GM19351 (cell line): ENCODE measurements at regions not wholly inside any gene's neighbourhood (a gene's known extent, or its start where the extent isn't known, plus 50 kb on each side); places are given as distances from the start of the nearest gene placed in this dataset.
"Not testable (repeated sequence)": the region's sequence is repeated elsewhere in the genome, so short reads cannot be mapped to it uniquely, and the experiment has no call there.

Source experiments
- ATAC-seq: cut with Tn5 transposase; IDR thresholded peaks from one replicate; pipeline ENCODE4 v1.9.1; 2021; ENCODE audit warnings: mild to moderate bottlenecking, moderate library complexity; ENCODE audit not compliant: unreplicated experiment

DNA sequence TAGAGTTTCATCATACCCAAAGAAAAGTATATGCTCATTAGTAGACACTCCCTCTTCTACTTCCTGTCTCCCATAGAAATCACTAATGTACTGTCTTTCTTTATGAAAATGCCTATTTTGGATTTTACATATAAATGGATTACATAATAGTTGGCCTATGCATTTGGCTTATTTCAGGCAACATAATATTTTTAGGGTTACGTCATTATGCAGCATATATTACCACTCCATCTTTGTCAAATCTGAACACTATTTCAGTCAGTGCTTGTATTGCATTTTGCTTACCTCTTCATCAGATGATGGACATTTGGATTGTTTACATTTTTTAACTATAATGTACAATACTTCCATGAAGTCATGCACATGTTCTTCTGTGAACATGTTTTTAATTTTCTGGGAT lies 1406.1 kb downstream of the LRFN5 start:
- no peak for ATAC-seq

DNA sequence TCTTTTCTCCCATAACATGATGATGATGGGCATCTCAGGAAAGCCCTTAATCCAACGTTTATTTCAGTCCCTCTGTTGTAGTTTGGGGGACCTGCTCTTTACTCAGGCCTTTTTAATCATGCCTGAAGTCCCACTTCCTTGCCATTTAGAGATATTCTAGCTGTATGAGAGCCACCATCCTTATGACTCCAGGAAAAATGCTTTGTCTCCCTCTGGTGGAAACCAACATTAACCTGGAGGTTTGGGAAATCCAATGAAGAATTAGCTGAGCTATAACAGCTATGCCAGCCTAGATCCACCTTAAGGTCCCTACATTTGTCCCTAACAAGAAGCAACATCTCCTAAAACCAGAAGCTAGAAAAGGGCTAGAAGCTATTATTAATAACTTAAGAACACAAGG lies 1399.1 kb downstream of the LRFN5 start:
- ATAC-seq = no peak

- ATAC-seq = no peak
Observed at GRCh38 chr14:43003845-43004244, 1397.2 kb downstream of the LRFN5 start.

- ATAC-seq = no peak
Observed at GRCh38 chr14:43001731-43002130, 1395.1 kb downstream of the LRFN5 start.

DNA sequence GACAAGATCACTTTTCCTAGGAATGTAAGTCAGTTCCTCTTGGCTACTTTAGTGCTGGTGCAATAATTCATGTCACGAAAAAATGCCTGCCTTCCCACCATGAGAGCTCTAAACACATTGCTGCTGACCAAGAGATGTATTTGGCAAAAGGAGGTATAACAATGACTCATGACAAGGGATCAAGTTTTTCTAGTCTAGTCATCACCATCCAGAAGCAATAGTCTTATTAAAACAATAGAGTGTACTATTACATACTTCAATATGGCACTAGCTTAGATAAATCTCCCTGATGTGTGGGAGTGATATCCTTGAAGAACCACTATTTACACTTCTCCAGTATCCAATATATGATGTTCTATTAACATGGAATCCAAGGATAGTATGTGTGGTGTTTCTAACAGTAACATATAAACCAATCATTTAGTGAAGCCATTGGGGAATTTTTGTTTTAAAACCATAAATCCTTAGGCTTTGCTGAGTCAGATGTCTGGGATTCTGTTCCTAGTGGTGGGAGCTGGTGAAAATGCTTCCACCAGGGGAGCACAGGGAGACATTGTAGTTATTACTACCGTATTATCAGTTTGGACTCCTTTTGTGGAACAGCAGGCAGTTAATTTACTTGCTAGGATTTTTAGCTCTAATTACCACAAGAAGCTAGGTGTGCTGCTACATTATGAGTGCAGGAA lies 1387.5 kb downstream of the LRFN5 start:
- no peak for ATAC-seq

DNA sequence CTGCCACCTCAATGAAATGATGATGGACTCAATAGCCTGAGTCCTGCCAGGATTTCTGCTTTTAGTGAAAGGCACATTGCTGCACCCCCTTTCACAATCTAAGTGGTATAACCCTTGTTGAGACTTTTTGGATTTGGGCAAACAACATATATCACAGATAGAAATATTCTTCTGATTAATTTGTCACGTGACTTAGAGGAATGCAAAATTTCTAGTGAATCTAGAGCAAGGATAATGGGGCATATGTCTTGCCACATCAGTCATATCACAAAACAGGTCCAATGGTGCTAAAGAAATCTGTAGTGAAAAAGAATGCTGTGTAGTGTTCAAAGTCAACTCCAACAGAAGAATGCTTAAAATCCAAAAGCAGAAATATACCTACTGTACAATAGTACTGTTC lies 1386.3 kb downstream of the LRFN5 start:
- no peak for ATAC-seq

DNA sequence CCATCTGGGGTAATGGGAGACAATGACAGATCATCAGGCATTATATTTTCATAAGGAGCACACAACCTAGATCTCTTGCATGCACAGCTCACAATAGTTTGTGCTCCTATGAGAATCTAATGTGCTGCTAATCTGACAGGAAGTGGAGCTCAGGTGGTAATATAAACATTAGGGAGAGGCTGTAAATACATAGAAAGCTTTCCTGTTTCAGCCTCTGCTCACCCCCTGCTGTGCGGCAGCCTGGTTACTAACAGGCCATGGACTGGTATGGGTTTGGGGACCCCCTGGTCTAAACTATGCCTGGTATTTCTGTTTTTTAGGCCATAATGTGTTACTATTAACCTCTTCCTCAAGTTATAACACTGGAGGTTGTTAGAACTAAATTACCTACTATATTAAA lies 1373.7 kb downstream of the LRFN5 start:
- no peak for ATAC-seq

DNA sequence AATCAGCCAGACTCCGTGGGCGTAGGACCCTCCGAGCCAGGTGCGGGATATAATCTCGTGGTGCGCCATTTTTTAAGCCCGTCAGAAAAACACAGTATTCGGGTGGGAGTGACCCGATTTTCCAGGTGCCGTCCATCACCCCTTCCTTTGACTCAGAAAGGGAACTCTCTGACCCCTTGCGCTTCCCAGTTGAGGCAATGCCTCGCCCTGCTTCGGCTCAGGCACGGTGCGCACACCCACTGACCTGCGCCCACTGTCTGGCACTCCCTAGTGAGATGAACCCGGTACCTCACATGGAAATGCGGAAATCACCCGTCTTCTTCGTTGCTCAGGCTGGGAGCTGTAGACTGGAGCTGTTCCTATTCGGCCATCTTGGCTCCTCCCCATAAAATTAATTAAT lies 1366.5 kb downstream of the LRFN5 start:
- ATAC-seq = not testable (repeated sequence)

GRCh38 chr14:42965512-42965911 lies 1358.8 kb downstream of the LRFN5 start:
- ATAC-seq = no peak

DNA sequence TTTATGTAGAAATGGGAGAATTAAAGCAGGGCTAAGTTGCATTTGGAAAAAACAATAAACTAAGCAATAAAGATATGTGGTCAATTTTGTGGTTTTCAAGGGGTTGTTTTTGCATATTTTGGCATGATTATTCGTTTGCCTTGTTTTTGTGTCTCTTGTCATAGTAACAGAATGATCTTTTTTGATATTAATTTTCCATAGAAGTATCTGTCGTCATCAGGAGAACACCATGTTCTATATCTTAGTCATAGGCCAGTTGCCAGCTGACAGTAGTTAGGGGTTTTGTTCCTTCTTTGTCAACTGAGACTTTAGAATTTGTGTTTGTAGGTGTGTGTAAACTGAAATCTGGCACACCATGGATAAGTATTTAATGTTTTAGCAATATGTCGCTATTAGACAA lies 1354.8 kb downstream of the LRFN5 start:
- ATAC-seq = no peak

DNA sequence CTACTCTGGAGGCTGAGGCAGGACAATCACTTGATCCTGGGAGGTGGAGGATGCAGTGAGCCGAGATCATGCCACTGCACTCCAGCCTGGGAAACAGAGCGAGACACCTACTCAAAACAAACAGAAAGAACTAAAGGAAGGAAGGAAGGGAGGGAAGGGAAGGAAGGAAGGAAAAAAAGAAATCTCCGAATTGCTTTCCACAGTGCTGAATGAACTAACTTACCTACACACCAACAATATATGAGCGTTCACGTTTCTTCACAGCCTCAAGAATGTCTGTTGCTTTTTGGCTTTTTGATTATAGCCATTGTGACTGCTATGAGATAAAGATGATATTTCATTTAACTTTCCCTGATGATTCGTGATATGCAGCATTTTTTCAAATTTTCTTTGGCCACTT lies 1343.7 kb downstream of the LRFN5 start:
- no peak for ATAC-seq

DNA sequence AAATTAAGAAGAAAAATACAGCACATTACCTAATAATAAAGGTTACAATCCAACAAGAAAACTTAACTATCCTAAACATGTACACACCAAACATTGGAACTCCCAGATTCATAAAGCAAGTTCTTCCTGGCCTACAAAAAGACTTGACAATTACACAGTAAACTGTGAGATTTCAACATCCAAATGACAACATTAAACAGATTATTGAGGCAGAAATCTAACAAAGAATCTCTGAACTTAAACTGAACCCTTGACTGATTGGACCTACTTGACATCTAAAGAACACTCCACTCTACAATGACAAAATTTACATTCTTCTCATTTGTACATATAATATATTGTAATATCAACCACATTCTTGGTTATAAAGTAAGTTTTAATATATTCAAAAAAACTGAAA lies 1341.3 kb downstream of the LRFN5 start:
- no peak for ATAC-seq

DNA sequence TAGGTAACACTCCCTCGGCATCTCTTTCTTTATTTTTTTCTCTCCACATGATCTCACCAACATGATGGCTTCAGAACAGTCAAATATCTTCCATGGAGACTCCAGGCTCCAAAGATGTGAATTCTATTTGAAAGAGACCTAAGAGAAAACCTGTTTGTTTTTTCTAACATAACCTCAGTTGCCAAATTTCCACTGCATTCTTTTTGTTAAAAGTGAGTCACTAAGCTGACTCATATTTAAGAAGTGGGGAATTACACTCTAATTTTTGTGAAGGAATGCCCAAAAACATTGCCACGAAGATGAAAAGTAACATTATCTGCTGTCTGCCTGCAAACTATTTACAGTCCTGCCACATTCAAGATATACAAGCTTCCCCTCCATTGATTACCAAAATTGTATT lies 1337.6 kb downstream of the LRFN5 start:
- no peak for ATAC-seq

GRCh38 chr14:42931308-42931707 lies 1324.6 kb downstream of the LRFN5 start:
- no peak for ATAC-seq

GRCh38 chr14:42929806-42930480 lies 1323.3 kb downstream of the LRFN5 start:
- ATAC-seq = no peak

DNA sequence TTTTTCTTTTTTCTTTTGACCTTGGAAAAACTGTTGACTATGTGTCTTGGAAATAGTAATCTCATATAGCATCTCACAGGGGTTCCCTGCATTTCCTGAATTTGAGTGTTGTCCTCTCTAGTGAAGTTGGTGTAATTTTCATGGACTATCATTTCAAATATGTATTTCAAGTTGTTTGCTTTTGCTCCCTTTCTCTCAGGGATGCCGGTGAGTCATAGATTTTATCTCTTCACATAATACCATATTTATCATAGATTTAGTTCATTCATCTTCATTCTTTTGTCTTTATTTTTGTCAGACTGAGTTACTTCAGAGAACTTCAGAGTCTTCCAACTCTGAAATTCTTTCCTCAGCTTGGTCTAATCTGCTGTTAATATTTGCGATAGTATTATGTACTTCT lies 1320.6 kb downstream of the LRFN5 start:
- ATAC-seq = no peak

DNA sequence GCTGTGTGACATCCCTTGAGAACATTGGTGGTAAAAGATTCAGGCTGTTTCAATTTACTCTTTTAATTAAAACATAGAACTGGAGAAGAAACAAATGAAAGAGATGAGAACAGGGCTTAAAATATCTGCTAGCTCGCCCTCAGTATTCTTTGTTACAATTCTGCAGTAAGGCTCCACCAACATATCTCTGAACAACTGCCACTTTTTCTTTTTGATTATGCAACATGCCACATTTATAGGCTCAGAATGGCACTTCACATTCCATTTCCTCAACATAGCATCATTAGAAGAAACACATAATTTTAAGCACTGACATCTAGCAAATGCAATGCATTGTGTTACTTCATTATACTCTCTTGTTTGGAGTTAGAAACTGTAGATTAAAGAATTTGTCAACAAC lies 1315.2 kb downstream of the LRFN5 start:
- no peak for ATAC-seq

GRCh38 chr14:42918615-42919014 lies 1311.9 kb downstream of the LRFN5 start:
- no peak for ATAC-seq

DNA sequence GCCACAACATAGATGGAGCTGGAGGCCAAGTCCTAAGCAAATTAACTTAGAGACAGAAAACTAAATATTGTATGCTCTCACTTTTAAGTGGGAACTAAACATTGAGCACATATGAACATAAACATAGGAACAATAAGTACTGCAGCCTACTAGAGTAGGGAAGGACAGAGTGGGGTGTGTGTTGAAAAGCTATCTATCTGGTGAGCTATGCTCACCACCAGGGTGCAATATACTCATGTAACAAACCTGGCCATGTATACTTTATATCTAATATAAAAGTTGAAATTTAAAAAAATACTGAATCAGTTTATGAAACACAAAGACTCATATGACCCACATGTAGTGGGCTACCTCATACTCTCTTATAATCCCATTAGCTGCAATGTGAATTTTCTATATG lies 1305.0 kb downstream of the LRFN5 start:
- ATAC-seq = no peak

- no peak for ATAC-seq
Observed at GRCh38 chr14:42909659-42910058, 1303.0 kb downstream of the LRFN5 start.

- no peak for ATAC-seq
Observed at GRCh38 chr14:42893183-42893582, 1286.5 kb downstream of the LRFN5 start.

GRCh38 chr14:42884100-42884499 lies 1277.4 kb downstream of the LRFN5 start:
- ATAC-seq = no peak

GRCh38 chr14:42877716-42878115 lies 1271.0 kb downstream of the LRFN5 start:
- no peak for ATAC-seq
